ENCODE measurements at regions not wholly inside any gene's neighbourhood (a gene's known extent, or its start where the extent isn't known, plus 50 kb on each side); places are given as distances from the start of the nearest gene placed in this dataset.

GRCh38 chr4:20426028-20426427 lies 174.3 kb downstream of the SLIT2 start:
- H3K9me2 ChIP-seq (ENCODE audit: low read depth, low read length): no peaks in the 10 kb centered on the region
- H3K27ac ChIP-seq (ENCODE audit: low read depth, low read length, poor library complexity, severe bottlenecking): no peak overlapping the region
- no peaks in the 10 kb centered on the region for H3F3A ChIP-seq (ENCODE audit: insufficient read depth, low read length)
- TF ChIP-seq EZH2 (IDR thresholded peaks at IDR 0.05; ENCODE audit: borderline replicate concordance, low read length) (no peak), CTCF (IDR thresholded peaks at IDR 0.05; ENCODE audit: low read length) (no peak)
- no peak overlapping the region for H3K9ac ChIP-seq (ENCODE audit: low read length)
- H3K9me3 ChIP-seq (ENCODE audit: low read length): no peaks in the 10 kb centered on the region
- no peak overlapping the region for H3K4me3 ChIP-seq (ENCODE audit: low read depth, low read length, poor library complexity, severe bottlenecking)
- H2AFZ ChIP-seq (ENCODE audit: low read length): no peak overlapping the region
- H3K4me1 ChIP-seq (ENCODE audit: insufficient read depth, low read length, severe bottlenecking): no peaks in the 10 kb centered on the region
- H3K4me2 ChIP-seq (ENCODE audit: low read length): no peak overlapping the region
- H3K27me3 ChIP-seq (ENCODE audit: insufficient read depth, low read length): no peaks in the 10 kb centered on the region
- H3K36me3 ChIP-seq (ENCODE audit: insufficient read depth, low read length): no peaks in the 10 kb centered on the region
- no peaks in the 10 kb centered on the region for H3K79me2 ChIP-seq (ENCODE audit: insufficient read depth, low read length)
- H4K20me1 ChIP-seq (ENCODE audit: insufficient read depth, low read length): no peaks in the 10 kb centered on the region

GRCh38 chr4:20428436-20429160 lies 176.9 kb downstream of the SLIT2 start:
- Histone ChIP-seq H3K9me2 (ENCODE audit: low read depth, low read length) (no peaks in the 10 kb centered on the region), H3K4me3 (ENCODE audit: low read depth, low read length, poor library complexity, severe bottlenecking) (no peak overlapping the region), H3K4me1 (ENCODE audit: insufficient read depth, low read length, severe bottlenecking) (no peaks in the 10 kb centered on the region), H3K27me3 (ENCODE audit: insufficient read depth, low read length) (no peaks in the 10 kb centered on the region), H3F3A (ENCODE audit: insufficient read depth, low read length) (no peaks in the 10 kb centered on the region), H3K79me2 (ENCODE audit: insufficient read depth, low read length) (no peaks in the 10 kb centered on the region), H4K20me1 (ENCODE audit: insufficient read depth, low read length) (no peaks in the 10 kb centered on the region), H3K4me2 (ENCODE audit: low read length) (no peak overlapping the region), H3K9ac (ENCODE audit: low read length) (no peak overlapping the region), H2AFZ (ENCODE audit: low read length) (no peak overlapping the region), H3K36me3 (ENCODE audit: insufficient read depth, low read length) (no peaks in the 10 kb centered on the region), H3K9me3 (ENCODE audit: low read length) (no peaks in the 10 kb centered on the region), H3K27ac (ENCODE audit: low read depth, low read length, poor library complexity, severe bottlenecking) (no peak overlapping the region)
- TF ChIP-seq CTCF (IDR thresholded peaks at IDR 0.05; ENCODE audit: low read length) (peak; percentile 4; the same call in 1 of the 2 replicates), EZH2 (IDR thresholded peaks at IDR 0.05; ENCODE audit: borderline replicate concordance, low read length) (no peak)

GRCh38 chr4:20430259-20430941 lies 178.7 kb downstream of the SLIT2 start:
- no peaks in the 10 kb centered on the region for H3K9me2 ChIP-seq (ENCODE audit: low read depth, low read length)
- H3K27me3 ChIP-seq (ENCODE audit: insufficient read depth, low read length): no peaks in the 10 kb centered on the region
- H3K4me2 ChIP-seq (ENCODE audit: low read length): no peak overlapping the region
- H2AFZ ChIP-seq (ENCODE audit: low read length): no peak overlapping the region
- H4K20me1 ChIP-seq (ENCODE audit: insufficient read depth, low read length): no peaks in the 10 kb centered on the region
- H3K4me3 ChIP-seq (ENCODE audit: low read depth, low read length, poor library complexity, severe bottlenecking): no peak overlapping the region
- no peaks in the 10 kb centered on the region for H3K9me3 ChIP-seq (ENCODE audit: low read length)
- no peaks in the 10 kb centered on the region for H3K36me3 ChIP-seq (ENCODE audit: insufficient read depth, low read length)
- TF ChIP-seq EZH2 (IDR thresholded peaks at IDR 0.05; ENCODE audit: borderline replicate concordance, low read length) (no peak), CTCF (IDR thresholded peaks at IDR 0.05; ENCODE audit: low read length) (no peak)
- no peak overlapping the region for H3K27ac ChIP-seq (ENCODE audit: low read depth, low read length, poor library complexity, severe bottlenecking)
- no peaks in the 10 kb centered on the region for H3F3A ChIP-seq (ENCODE audit: insufficient read depth, low read length)
- H3K79me2 ChIP-seq (ENCODE audit: insufficient read depth, low read length): no peaks in the 10 kb centered on the region
- no peak overlapping the region for H3K9ac ChIP-seq (ENCODE audit: low read length)
- H3K4me1 ChIP-seq (ENCODE audit: insufficient read depth, low read length, severe bottlenecking): no peaks in the 10 kb centered on the region

All from OCI-LY1 (cell line).